Activated CD4-positive, alpha-beta memory T cell treated with anti-CD3 and anti-CD28 coated beads for 36 hours (primary cell): ENCODE measurements at regions not wholly inside any gene's neighbourhood (a gene's known extent, or its start where the extent isn't known, plus 50 kb on each side); places are given as distances from the start of the nearest gene placed in this dataset.
"Not testable (repeated sequence)": the region's sequence is repeated elsewhere in the genome, so short reads cannot be mapped to it uniquely, and the experiment has no call there.

Source experiments
- CTCF ChIA-PET: fragments of 350-600 bp; sonication (Branson Sonifier 250); formaldehyde crosslinking; loops from one replicate; lab custom pipeline; 2021; ENCODE audit warnings: antibody characterized with exemption, inconsistent platforms; lab: Charles Lee
- POLR2A ChIA-PET: fragments of 350-600 bp; sonication (Branson Sonifier 250); formaldehyde crosslinking; loops from one replicate; lab custom pipeline; 2021; ENCODE audit warnings: antibody characterized with exemption; lab: Charles Lee
- DNase-seq: peaks from one replicate; pipeline ENCODE4 v3.0.0-alpha.2; 2020
- H3K27ac Mint-ChIP-seq: one replicate; pipeline ENCODE4 v1.8.0; 2021; ENCODE audit warnings: mixed read lengths
- H3K27me3 Mint-ChIP-seq: one replicate; pipeline ENCODE4 v1.8.0; 2021; ENCODE audit warnings: mixed read lengths
- H3K36me3 Mint-ChIP-seq: one replicate; pipeline ENCODE4 v1.8.0; 2021; ENCODE audit warnings: mixed read lengths
- H3K4me1 Mint-ChIP-seq: one replicate; pipeline ENCODE4 v1.8.0; 2021; ENCODE audit warnings: low read depth, mixed read lengths
- H3K4me3 Mint-ChIP-seq: one replicate; pipeline ENCODE4 v1.8.0; 2021; ENCODE audit warnings: mild to moderate bottlenecking, mixed read lengths
- H3K9me3 Mint-ChIP-seq: one replicate; pipeline ENCODE4 v1.8.0; 2021; ENCODE audit warnings: mixed read lengths
- intact Hi-C: fragments of 100-400 bp; cut with micrococcal nuclease; formaldehyde crosslinking; loops from one replicate; pipeline ENCODE4 v1.15.1; 2023

- H3K4me1 Mint-ChIP-seq = peaks cover 17% of the 10 kb centered on the region
- H3K27ac Mint-ChIP-seq = no peak overlapping the region
- DNase-seq = no peak
Observed at GRCh38 chr12:75742961-75743360, 231.6 kb upstream of the KRR1 start.

DNA sequence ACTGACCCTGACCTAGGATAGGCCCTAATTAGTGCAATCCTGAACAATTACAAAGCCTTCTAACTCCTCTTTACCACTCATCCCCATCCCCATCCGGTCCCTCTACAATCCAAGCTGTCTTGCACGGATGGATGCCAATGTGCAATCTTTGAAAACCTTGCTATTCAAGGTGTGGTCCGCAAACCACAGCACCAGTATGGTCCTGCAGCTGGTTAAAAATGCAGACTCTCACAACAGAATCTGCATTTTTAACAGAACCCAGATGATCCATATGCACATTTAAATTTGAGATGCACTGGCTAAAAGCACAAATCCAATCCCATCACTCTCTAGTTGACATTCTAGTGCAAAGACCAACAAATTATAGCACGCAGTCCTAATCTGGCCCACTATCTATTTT lies 230.6 kb upstream of the KRR1 start:
- intact Hi-C loops = no loop called here
- Mint-ChIP-seq H3K36me3 (no peaks in the 10 kb centered on the region), H3K4me1 (peaks cover 18% of the 10 kb centered on the region), H3K4me3 (no peak overlapping the region), H3K9me3 (no peaks in the 10 kb centered on the region), H3K27ac (no peak overlapping the region), H3K27me3 (peaks cover 5% of the 10 kb centered on the region)
- POLR2A ChIA-PET = no interaction called here
- CTCF ChIA-PET = no interaction called here
- DNase-seq = no peak

More at GRCh38 chr12:75742961-75743360, 231.6 kb upstream of the KRR1 start:
- Mint-ChIP-seq H3K9me3 (no peaks in the 10 kb centered on the region), H3K27me3 (peaks cover 5% of the 10 kb centered on the region), H3K36me3 (no peaks in the 10 kb centered on the region), H3K4me3 (no peak overlapping the region)
- ChIA-PET POLR2A (no interaction called here), CTCF (no interaction called here)
- intact Hi-C loops = no loop called here

GRCh38 chr12:75739912-75740311 lies 228.5 kb upstream of the KRR1 start:
- Mint-ChIP-seq H3K36me3 (no peaks in the 10 kb centered on the region), H3K4me3 (no peak overlapping the region), H3K27ac (no peak overlapping the region), H3K27me3 (peaks cover 2% of the 10 kb centered on the region), H3K9me3 (no peaks in the 10 kb centered on the region), H3K4me1 (peaks cover 18% of the 10 kb centered on the region)
- no peak for DNase-seq
- intact Hi-C loops = loop anchor here (10.0 kb wide), 1 partner anchor 45 kb away; no protein-coding TSS in a partner anchor
- ChIA-PET POLR2A (no interaction called here), CTCF (no interaction called here)

DNA sequence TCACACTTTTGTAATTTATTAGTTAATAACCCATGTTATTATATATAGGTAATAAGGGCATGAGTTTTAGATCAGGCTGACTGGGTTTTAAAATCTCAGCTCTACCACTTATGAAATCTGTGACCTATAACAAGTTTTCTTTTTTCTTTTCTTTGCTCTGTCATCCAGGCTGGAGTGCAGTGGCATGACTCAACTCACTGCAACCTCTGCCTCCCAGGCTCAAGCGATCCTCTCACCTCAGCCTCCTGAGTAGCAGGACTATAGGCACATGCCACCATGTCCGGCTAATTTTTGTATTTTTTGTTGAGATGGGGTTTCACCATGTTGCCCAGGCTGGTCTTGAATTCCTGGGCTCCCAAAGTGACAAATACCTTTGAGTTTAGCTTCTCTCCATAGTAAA lies 227.7 kb upstream of the KRR1 start:
- not testable (repeated sequence) for H3K4me3 Mint-ChIP-seq, DNase-seq
- intact Hi-C loops = loop anchor here (10.0 kb wide), 1 partner anchor 46 kb away; no protein-coding TSS in a partner anchor

GRCh38 chr12:75738486-75738885 lies 227.1 kb upstream of the KRR1 start:
- Mint-ChIP-seq H3K4me1 (peaks cover 18% of the 10 kb centered on the region), H3K4me3 (no peak overlapping the region), H3K9me3 (no peaks in the 10 kb centered on the region), H3K27me3 (peaks cover 2% of the 10 kb centered on the region), H3K27ac (no peak overlapping the region), H3K36me3 (no peaks in the 10 kb centered on the region)
- intact Hi-C loops = loop anchor here (1.0 to 10.0 kb wide), 4 partner anchors 16 to 282 kb away; no protein-coding TSS in a partner anchor
- DNase-seq = peak; percentile 51
- POLR2A ChIA-PET = interaction anchor here (0.7 to 1.4 kb wide), 3 partner anchors 51 to 282 kb away, joined by 3 to 4 read pairs (median 3); no protein-coding TSS in a partner anchor
- CTCF ChIA-PET = interaction anchor here (1.3 to 1.7 kb wide), 3 partner anchors 10 to 293 kb away, joined by 3 to 6 read pairs (median 5); partner anchors contain the start of gene PHLDA1

More for the DNA sequence above, 227.7 kb upstream of the KRR1 start:
- ChIA-PET POLR2A (interaction anchor here (1.4 kb wide), 1 partner anchor 281 kb away, joined by 4 read pairs; no protein-coding TSS in a partner anchor), CTCF (interaction anchor here (1.3 to 1.7 kb wide), 3 partner anchors 9 to 293 kb away, joined by 3 to 6 read pairs (median 5); partner anchors contain the start of gene PHLDA1)
- H3K36me3 Mint-ChIP-seq, H3K27ac Mint-ChIP-seq, H3K27me3 Mint-ChIP-seq, H3K9me3 Mint-ChIP-seq: not testable (repeated sequence)
- H3K4me1 Mint-ChIP-seq = peaks cover 18% of the 10 kb centered on the region

GRCh38 chr12:75735853-75736252 lies 224.4 kb upstream of the KRR1 start:
- DNase-seq = no peak
- peaks cover 2% of the 10 kb centered on the region for H3K27me3 Mint-ChIP-seq
- no peak overlapping the region for H3K4me3 Mint-ChIP-seq
- intact Hi-C loops = loop anchor here (10.0 kb wide), 1 partner anchor 49 kb away; no protein-coding TSS in a partner anchor
- no peaks in the 10 kb centered on the region for H3K36me3 Mint-ChIP-seq
- H3K9me3 Mint-ChIP-seq = no peaks in the 10 kb centered on the region
- POLR2A ChIA-PET = no interaction called here
- CTCF ChIA-PET = no interaction called here
- no peak overlapping the region for H3K27ac Mint-ChIP-seq
- peaks cover 18% of the 10 kb centered on the region for H3K4me1 Mint-ChIP-seq

GRCh38 chr12:75728826-75729225 lies 217.4 kb upstream of the KRR1 start:
- Mint-ChIP-seq H3K27me3 (no peaks in the 10 kb centered on the region), H3K9me3 (no peaks in the 10 kb centered on the region), H3K36me3 (no peaks in the 10 kb centered on the region), H3K4me1 (no peaks in the 10 kb centered on the region), H3K27ac (no peak overlapping the region), H3K4me3 (no peak overlapping the region)
- POLR2A ChIA-PET = no interaction called here
- intact Hi-C loops = no loop called here
- CTCF ChIA-PET = no interaction called here
- no peak for DNase-seq

DNA sequence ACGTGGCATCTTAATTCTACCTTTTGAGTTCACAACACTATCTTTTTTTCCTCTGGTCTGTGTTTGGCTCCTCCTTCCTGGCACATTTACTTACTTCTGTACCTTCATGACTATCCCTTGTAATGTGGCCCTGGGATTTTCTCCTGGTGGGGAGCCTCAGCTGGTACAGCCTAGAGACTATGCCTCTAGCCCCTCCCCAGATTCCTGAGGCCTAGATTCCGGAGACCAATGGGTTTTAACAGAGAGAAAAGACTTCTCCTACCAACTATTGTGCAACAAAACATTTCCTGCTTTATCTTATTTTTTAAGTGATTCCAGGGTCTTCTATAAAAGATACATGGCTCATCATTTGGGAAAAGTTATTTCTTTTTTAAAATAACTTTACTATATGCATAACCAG lies 216.2 kb upstream of the KRR1 start:
- ChIA-PET POLR2A (no interaction called here), CTCF (no interaction called here)
- intact Hi-C loops = no loop called here

DNA sequence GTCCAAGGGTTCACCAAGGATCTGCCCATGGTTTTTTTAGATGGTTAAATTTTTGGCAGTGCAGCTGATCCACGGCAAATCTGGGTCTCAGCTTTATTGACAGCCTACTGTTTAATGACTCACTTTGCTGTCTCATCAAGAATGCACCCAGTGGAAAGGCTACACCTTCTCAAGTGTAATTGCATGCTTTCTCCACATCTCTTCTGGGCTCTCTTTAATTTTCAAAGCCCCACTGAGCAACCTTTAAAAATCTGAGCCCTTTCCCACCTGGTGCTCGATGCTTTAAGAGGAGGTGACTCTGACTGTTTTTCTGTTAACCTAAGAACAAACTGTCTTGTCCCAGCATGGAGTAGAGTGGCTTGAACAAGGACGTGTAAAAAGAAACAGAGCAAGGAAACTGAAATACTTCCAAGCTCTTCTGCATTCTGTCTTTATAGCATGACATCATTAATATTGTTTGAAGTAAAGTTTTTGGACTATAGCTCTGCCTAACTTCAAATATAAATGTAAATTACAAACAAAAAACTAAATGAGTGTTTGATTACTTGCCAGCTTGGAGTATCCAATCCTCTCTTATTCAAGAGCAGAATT lies 214.2 kb upstream of the KRR1 start:
- ChIA-PET POLR2A (no interaction called here), CTCF (interaction anchor here (1.0 kb wide), 1 partner anchor 306 kb away, joined by 4 read pairs; the partner anchor contains the start of gene PHLDA1)
- Mint-ChIP-seq H3K4me1 (peaks cover 15% of the 10 kb centered on the region), H3K36me3 (no peaks in the 10 kb centered on the region), H3K4me3 (no peak overlapping the region), H3K9me3 (no peaks in the 10 kb centered on the region), H3K27me3 (no peaks in the 10 kb centered on the region), H3K27ac (no peak overlapping the region)
- intact Hi-C loops = no loop called here
- no peak for DNase-seq

More for the DNA sequence above, 216.2 kb upstream of the KRR1 start:
- DNase-seq = no peak
- Mint-ChIP-seq H3K27me3 (no peaks in the 10 kb centered on the region), H3K4me3 (no peak overlapping the region), H3K27ac (no peak overlapping the region), H3K4me1 (peaks cover 11% of the 10 kb centered on the region), H3K9me3 (no peaks in the 10 kb centered on the region), H3K36me3 (no peaks in the 10 kb centered on the region)

DNA sequence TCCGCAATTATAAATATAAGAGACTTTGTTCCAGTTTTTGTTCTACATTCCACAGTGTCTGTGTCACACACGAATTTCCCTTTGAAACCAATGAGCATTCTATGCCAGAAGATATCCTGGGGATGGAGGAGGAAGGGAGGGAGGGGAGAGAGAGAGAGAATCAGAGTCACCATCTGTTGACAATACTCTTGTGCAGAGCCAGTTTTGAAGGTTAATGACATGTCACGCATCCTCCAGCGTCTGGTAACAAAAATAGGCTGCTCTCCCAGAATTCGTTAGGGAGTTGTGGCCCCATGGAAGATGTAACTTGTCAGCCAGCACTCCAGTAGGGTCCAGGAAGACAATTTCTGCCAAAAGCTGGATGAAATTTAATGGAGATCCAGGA lies 213.5 kb upstream of the KRR1 start:
- Mint-ChIP-seq H3K27ac (no peak overlapping the region), H3K4me3 (no peak overlapping the region), H3K36me3 (no peaks in the 10 kb centered on the region), H3K4me1 (peaks cover 15% of the 10 kb centered on the region), H3K27me3 (no peaks in the 10 kb centered on the region), H3K9me3 (no peaks in the 10 kb centered on the region)
- intact Hi-C loops = loop anchor here (5.0 kb wide), 2 partner anchors 83 to 307 kb away; partner anchors contain the start of gene PHLDA1
- DNase-seq = no peak
- ChIA-PET CTCF (interaction anchor here (1.0 kb wide), 1 partner anchor 307 kb away, joined by 4 read pairs; the partner anchor contains the start of gene PHLDA1), POLR2A (no interaction called here)

DNA sequence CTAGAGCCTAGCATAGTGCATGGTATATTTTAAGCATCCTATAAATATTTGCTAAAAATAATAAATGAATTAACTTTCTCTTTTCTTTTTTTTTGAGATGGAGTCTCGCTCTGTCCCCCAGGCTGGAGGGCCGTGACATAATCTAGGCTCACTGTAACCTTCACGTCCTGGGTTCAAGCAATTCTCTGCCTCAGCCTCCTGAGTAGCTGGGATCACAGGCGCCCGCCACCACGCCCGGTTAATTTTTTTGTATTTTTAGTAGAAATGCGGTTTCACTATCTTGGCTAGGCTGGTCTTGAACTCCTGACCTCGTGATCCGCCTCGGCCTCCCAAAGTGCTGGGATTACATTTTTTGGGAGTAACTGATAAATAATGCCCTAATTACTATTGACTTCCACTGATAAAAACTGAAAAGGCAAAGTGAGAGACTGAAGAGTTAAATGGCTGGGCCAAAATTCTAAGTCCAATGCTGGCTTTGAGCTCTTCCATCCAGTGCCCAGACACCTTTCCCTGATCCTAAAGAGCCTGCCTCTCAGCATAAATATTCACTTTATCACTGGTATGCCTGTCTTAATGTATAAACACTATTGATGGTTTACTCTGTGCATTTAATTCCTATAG lies 213.0 kb upstream of the KRR1 start:
- no peaks in the 10 kb centered on the region for H3K9me3 Mint-ChIP-seq
- intact Hi-C loops = loop anchor here (5.0 kb wide), 2 partner anchors 82 to 308 kb away; partner anchors contain the start of gene PHLDA1
- ChIA-PET POLR2A (no interaction called here), CTCF (no interaction called here)
- H3K4me3 Mint-ChIP-seq = no peak overlapping the region
- DNase-seq = no peak
- no peak overlapping the region for H3K27ac Mint-ChIP-seq
- peaks cover 15% of the 10 kb centered on the region for H3K4me1 Mint-ChIP-seq
- H3K36me3 Mint-ChIP-seq = no peaks in the 10 kb centered on the region
- no peaks in the 10 kb centered on the region for H3K27me3 Mint-ChIP-seq

DNA sequence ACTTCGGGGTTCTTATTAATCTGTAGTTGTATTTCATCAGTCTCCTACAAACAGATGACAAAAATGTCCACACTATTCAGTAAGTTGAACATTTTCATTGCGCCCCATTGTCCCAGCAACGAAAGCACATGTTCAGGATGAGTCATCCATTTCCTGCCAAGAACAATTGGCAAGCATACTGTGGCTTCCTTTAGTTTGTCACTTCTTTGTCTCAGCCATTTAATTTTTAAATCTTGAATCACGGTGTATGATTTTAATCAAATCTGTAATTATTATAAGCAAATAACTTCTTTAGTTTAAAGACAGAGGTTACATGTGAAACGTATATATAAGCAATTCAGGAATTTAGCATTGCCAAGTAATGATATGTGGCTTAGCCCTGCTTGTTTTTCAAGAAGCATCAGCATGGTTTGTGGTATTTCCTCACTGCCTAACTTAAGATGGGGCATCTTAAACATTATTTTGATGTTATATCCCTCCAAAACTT lies 211.3 kb upstream of the KRR1 start:
- H3K27ac Mint-ChIP-seq = peak overlapping the region; percentile 28
- intact Hi-C loops = loop anchor here (1.0 to 5.0 kb wide), 3 partner anchors 16 to 310 kb away; partner anchors contain the start of gene PHLDA1
- no peak overlapping the region for H3K4me3 Mint-ChIP-seq
- peak; percentile 56 for DNase-seq
- ChIA-PET POLR2A (no interaction called here), CTCF (no interaction called here)
- H3K4me1 Mint-ChIP-seq = peaks cover 15% of the 10 kb centered on the region
- H3K36me3 Mint-ChIP-seq = no peaks in the 10 kb centered on the region
- no peaks in the 10 kb centered on the region for H3K9me3 Mint-ChIP-seq
- H3K27me3 Mint-ChIP-seq = no peaks in the 10 kb centered on the region
